Kidney capillary endothelial cell (primary cell): ENCODE measurements at regions not wholly inside any gene's neighbourhood (a gene's known extent, or its start where the extent isn't known, plus 50 kb on each side); places are given as distances from the start of the nearest gene placed in this dataset.

Experiments used
- DNase-seq: peaks from one replicate; pipeline ENCODE4 v3.0.0-alpha.2; 2018; ENCODE audit warnings: low spot score

- no peak for DNase-seq
These were observed 600.0 kb upstream of the PLXNA2 start for GRCh38 chr1:208844158-208844557.

GRCh38 chr1:208848854-208849253, 604.7 kb upstream of the PLXNA2 start:
- DNase-seq: no peak

- no peak for DNase-seq
These were observed 606.3 kb upstream of the PLXNA2 start for GRCh38 chr1:208850442-208850841.

- DNase-seq: no peak
These were observed 607.2 kb upstream of the PLXNA2 start for GRCh38 chr1:208851366-208851765.

- no peak for DNase-seq
These were observed 608.7 kb upstream of the PLXNA2 start for GRCh38 chr1:208852911-208853310.

- no peak for DNase-seq
These were observed 611.2 kb upstream of the PLXNA2 start for GRCh38 chr1:208855403-208855802.

GRCh38 chr1:208857465-208857864, 613.3 kb upstream of the PLXNA2 start:
- DNase-seq: no peak

GRCh38 chr1:208858738-208859137, 614.6 kb upstream of the PLXNA2 start:
- DNase-seq: no peak

- DNase-seq: no peak
These were observed 620.3 kb upstream of the PLXNA2 start for GRCh38 chr1:208864366-208864965.

GRCh38 chr1:208866386-208866955, 622.3 kb upstream of the PLXNA2 start:
- DNase-seq: no peak

- peak; percentile 40 for DNase-seq
These were observed 624.4 kb upstream of the PLXNA2 start for GRCh38 chr1:208868554-208868953.

- DNase-seq: no peak
These were observed 630.7 kb upstream of the PLXNA2 start for GRCh38 chr1:208874915-208875314.

GRCh38 chr1:208879022-208879421, 634.8 kb upstream of the PLXNA2 start:
- DNase-seq: no peak

- no peak for DNase-seq
These were observed 636.4 kb upstream of the PLXNA2 start for GRCh38 chr1:208880433-208881100.

GRCh38 chr1:208885060-208885459, 640.9 kb upstream of the PLXNA2 start:
- no peak for DNase-seq

GRCh38 chr1:208885650-208886049, 641.5 kb upstream of the PLXNA2 start:
- DNase-seq: no peak

GRCh38 chr1:208888376-208888775, 644.2 kb upstream of the PLXNA2 start:
- no peak for DNase-seq

GRCh38 chr1:208892147-208892546, 648.0 kb upstream of the PLXNA2 start:
- DNase-seq: no peak

- DNase-seq: no peak
These were observed 649.1 kb upstream of the PLXNA2 start for GRCh38 chr1:208893251-208893650.

- DNase-seq: no peak
These were observed 651.0 kb upstream of the PLXNA2 start for GRCh38 chr1:208895181-208895580.

- no peak for DNase-seq
These were observed 651.6 kb upstream of the PLXNA2 start for GRCh38 chr1:208895820-208896219.

GRCh38 chr1:208896768-208897167, 652.6 kb upstream of the PLXNA2 start:
- no peak for DNase-seq

GRCh38 chr1:208899438-208899837, 655.3 kb upstream of the PLXNA2 start:
- DNase-seq: no peak
